ENCODE measurements at regions not wholly inside any gene's neighbourhood (a gene's known extent, or its start where the extent isn't known, plus 50 kb on each side); places are given as distances from the start of the nearest gene placed in this dataset.

DNA sequence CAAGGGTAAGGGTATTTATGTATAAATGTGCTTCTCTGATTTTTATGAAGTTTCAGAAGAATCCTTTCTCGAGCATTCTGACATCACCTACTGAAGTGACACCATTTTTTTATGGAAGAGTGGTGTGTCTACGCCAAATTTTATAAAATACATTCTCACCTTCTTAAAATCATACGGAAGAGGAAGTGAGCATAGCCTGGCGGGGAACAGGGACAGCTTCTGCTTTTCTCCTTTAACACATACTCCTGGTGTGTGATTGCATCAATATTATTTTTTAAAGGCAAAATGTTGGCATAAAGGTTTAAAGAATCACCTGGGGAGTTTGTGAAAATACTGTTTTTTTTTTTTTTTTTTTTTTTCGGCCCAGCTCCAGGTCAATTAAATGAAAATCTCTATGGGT, 733.6 kb upstream of the MAN1A1 start:
- no peak for DNase-seq (ENCODE audit: low read depth in 1 of 2, low spot score in 2 of 2)
- no peak overlapping the region for H4K91ac ChIP-seq (replicated peaks; ENCODE audit: insufficient read length, low read length)
- TF ChIP-seq PHF8 (conservative IDR thresholded peaks at IDR 0.05; ENCODE audit: low read depth, low read length) (no peak), POLR2AphosphoS5 (IDR thresholded peaks at IDR 0.05; ENCODE audit: low read depth, low read length) (no peak), JUN (IDR thresholded peaks at IDR 0.05; ENCODE audit: low read depth, low read length) (no peak), BRCA1 (IDR thresholded peaks at IDR 0.05; ENCODE audit: low read depth, low read length) (no peak), CHD2 (IDR thresholded peaks at IDR 0.05; ENCODE audit: low read length) (no peak), TEAD4 (IDR thresholded peaks at IDR 0.05; ENCODE audit: low read depth, low read length) (no peak), KDM1A (IDR thresholded peaks at IDR 0.05; ENCODE audit: borderline replicate concordance, low read length) (no peak), SIRT6 (IDR thresholded peaks at IDR 0.05; ENCODE audit: low read length) (no peak), MAFK (IDR thresholded peaks at IDR 0.05; ENCODE audit: low read depth, low read length) (no peak), CTBP2 (IDR thresholded peaks at IDR 0.05; ENCODE audit: borderline replicate concordance, insufficient read depth, insufficient read length, low read length) (no peak), SIN3A (conservative IDR thresholded peaks at IDR 0.05 in 1 of 2, IDR thresholded peaks at IDR 0.05 in 1 of 2; ENCODE audit: low read depth in 1 of 2, low read length in 2 of 2) (no peak), EGR1 (IDR thresholded peaks at IDR 0.05; ENCODE audit: borderline replicate concordance, low read depth, low read length) (no peak), SP1 (IDR thresholded peaks at IDR 0.05; ENCODE audit: low read depth, low read length) (no peak)
- TF ChIP-seq, protein P1, sequence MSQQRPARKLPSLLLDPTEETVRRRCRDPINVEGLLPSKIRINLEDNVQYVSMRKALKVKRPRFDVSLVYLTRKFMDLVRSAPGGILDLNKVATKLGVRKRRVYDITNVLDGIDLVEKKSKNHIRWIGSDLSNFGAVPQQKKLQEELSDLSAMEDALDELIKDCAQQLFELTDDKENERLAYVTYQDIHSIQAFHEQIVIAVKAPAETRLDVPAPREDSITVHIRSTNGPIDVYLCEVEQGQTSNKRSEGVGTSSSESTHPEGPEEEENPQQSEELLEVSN (IDR thresholded peaks at IDR 0.05): no peak
- TF ChIP-seq, protein P2, sequence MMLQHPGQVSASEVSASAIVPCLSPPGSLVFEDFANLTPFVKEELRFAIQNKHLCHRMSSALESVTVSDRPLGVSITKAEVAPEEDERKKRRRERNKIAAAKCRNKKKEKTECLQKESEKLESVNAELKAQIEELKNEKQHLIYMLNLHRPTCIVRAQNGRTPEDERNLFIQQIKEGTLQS (IDR thresholded peaks at IDR 0.05; ENCODE audit: insufficient read depth, low read depth, low read length): no peak

More for the DNA sequence above, 733.6 kb upstream of the MAN1A1 start:
- no peak overlapping the region for H3K4ac ChIP-seq (replicated peaks; ENCODE audit: insufficient read length, low read depth, low read length)
- H3K4me1 ChIP-seq (replicated peaks in 1 of 4; ENCODE audit: control insufficient read depth in 3 of 4, insufficient read depth in 4 of 4, low read length in 3 of 4): no peaks in the 10 kb centered on the region
- no peaks in the 10 kb centered on the region for H3K36me3 ChIP-seq (ENCODE audit: control insufficient read depth in 2 of 4, insufficient read depth in 4 of 4, low read length in 3 of 4)
- H2BK12ac ChIP-seq (ENCODE audit: low read depth, low read length): no peak overlapping the region
- WGBS, 2 experiments (ENCODE audit: extremely low coverage in 1 of 2, insufficient coverage in 1 of 2, insufficient read length in 1 of 2, insufficient replicate concordance in 2 of 2, low coverage in 1 of 2, low lambda C conversion rate in 2 of 2, missing lambda C conversion rate in 1 of 2): 90% methylated on average over 5 of the region's 5 CpGs; no CpG with 5 or more reads in 1 of the 2 experiments
- no peak overlapping the region for H3K14ac ChIP-seq (ENCODE audit: insufficient read length)
- H3K23me2 ChIP-seq (ENCODE audit: low read depth, low read length): no peaks in the 10 kb centered on the region
- ChIA-PET POLR2A (ENCODE audit: partially characterized antibody) (no interaction called here), CTCF (ENCODE audit: partially characterized antibody) (interaction anchor here (0.6 kb wide), 1 partner anchor 27 kb away, joined by 3 read pairs; no protein-coding TSS in a partner anchor)
- H3K56ac ChIP-seq (replicated peaks; ENCODE audit: insufficient read length, low read depth, low read length): no peak overlapping the region
- H3K9ac ChIP-seq (replicated peaks in 1 of 4; ENCODE audit: extremely low read depth in 1 of 4, low read depth in 3 of 4, low read length in 3 of 4): no peak overlapping the region
- H2BK15ac ChIP-seq (ENCODE audit: low read length): no peak overlapping the region
- H3K27ac ChIP-seq (ENCODE audit: low read depth, low read length): no peak overlapping the region
- no peaks in the 10 kb centered on the region for H3K27me3 ChIP-seq (replicated peaks in 1 of 4; ENCODE audit: control insufficient read depth in 3 of 4, extremely low read depth in 1 of 4, insufficient read depth in 3 of 4, low read length in 3 of 4)
- H2AK5ac ChIP-seq (ENCODE audit: low read depth, low read length): no peak overlapping the region
- no peak overlapping the region for H2AFZ ChIP-seq (ENCODE audit: low read length)
- H2BK120ac ChIP-seq (replicated peaks; ENCODE audit: low read depth, low read length): no peak overlapping the region
- no peak overlapping the region for H2BK20ac ChIP-seq (ENCODE audit: low read length)
- no peak overlapping the region for H3K23ac ChIP-seq (ENCODE audit: insufficient read length)
- FAIRE-seq: no peak
- H3K9me3 ChIP-seq (ENCODE audit: insufficient read depth in 2 of 2, low read depth in 1 of 2, low read length in 1 of 2): no peaks in the 10 kb centered on the region
- H2BK5ac ChIP-seq (ENCODE audit: low read depth, low read length): no peak overlapping the region
- no peaks in the 10 kb centered on the region for H4K20me1 ChIP-seq (replicated peaks in 1 of 2; ENCODE audit: control insufficient read depth in 1 of 2, insufficient read depth in 2 of 2, low read length in 2 of 2)
- no peak overlapping the region for H4K8ac ChIP-seq (ENCODE audit: extremely low read depth, insufficient read depth, low read length)
- no peaks in the 10 kb centered on the region for H3K79me1 ChIP-seq (ENCODE audit: low read depth, low read length)
- no peak overlapping the region for H3K18ac ChIP-seq (ENCODE audit: extremely low read depth, low read length)
- H3K4me2 ChIP-seq (ENCODE audit: insufficient read depth in 1 of 2, low read depth in 2 of 2, low read length in 2 of 2): no peak overlapping the region
- no peak overlapping the region for H4K5ac ChIP-seq (ENCODE audit: insufficient read length, low read depth, low read length)
- no peak overlapping the region for H3K4me3 ChIP-seq (ENCODE audit: extremely low read depth in 1 of 4, insufficient read depth in 2 of 4, low read depth in 3 of 4, low read length in 4 of 4)
- no peaks in the 10 kb centered on the region for H3K79me2 ChIP-seq (ENCODE audit: control insufficient read depth in 1 of 2, insufficient read depth in 2 of 2, low read length in 2 of 2)
